ENCODE measurements at regions not wholly inside any gene's neighbourhood (a gene's known extent, or its start where the extent isn't known, plus 50 kb on each side); places are given as distances from the start of the nearest gene placed in this dataset.

- DNase-seq (ENCODE audit: low read depth) = no peak
- TF ChIP-seq CTCF (conservative IDR thresholded peaks at IDR 0.05; ENCODE audit: control insufficient read depth, insufficient read depth, low read depth, low read length) = no peak
- H3K4me3 ChIP-seq (ENCODE audit: control insufficient read depth, low read depth, low read length) = no peak overlapping the region
Observed at GRCh38 chr20:47419953-47420514, 63.5 kb upstream of the ZMYND8 start.

- TF ChIP-seq CTCF (conservative IDR thresholded peaks at IDR 0.05; ENCODE audit: control insufficient read depth, insufficient read depth, low read depth, low read length) = no peak
- H3K4me3 ChIP-seq (ENCODE audit: control insufficient read depth, low read depth, low read length) = no peak overlapping the region
- no peak for DNase-seq (ENCODE audit: low read depth)
Observed at GRCh38 chr20:47421076-47421475, 64.6 kb upstream of the ZMYND8 start.

GRCh38 chr20:47423586-47423985 is 67.1 kb upstream of the ZMYND8 start:
- no peak for TF ChIP-seq CTCF (conservative IDR thresholded peaks at IDR 0.05; ENCODE audit: control insufficient read depth, insufficient read depth, low read depth, low read length)
- no peak for DNase-seq (ENCODE audit: low read depth)
- H3K4me3 ChIP-seq (ENCODE audit: control insufficient read depth, low read depth, low read length) = no peak overlapping the region

- DNase-seq (ENCODE audit: low read depth) = no peak
- H3K4me3 ChIP-seq (ENCODE audit: control insufficient read depth, low read depth, low read length) = no peak overlapping the region
- TF ChIP-seq CTCF (conservative IDR thresholded peaks at IDR 0.05; ENCODE audit: control insufficient read depth, insufficient read depth, low read depth, low read length) = no peak
Observed at GRCh38 chr20:47427067-47427466, 70.6 kb upstream of the ZMYND8 start.

GRCh38 chr20:47427746-47428145 is 71.2 kb upstream of the ZMYND8 start:
- no peak for TF ChIP-seq CTCF (conservative IDR thresholded peaks at IDR 0.05; ENCODE audit: control insufficient read depth, insufficient read depth, low read depth, low read length)
- no peak for DNase-seq (ENCODE audit: low read depth)
- H3K4me3 ChIP-seq (ENCODE audit: control insufficient read depth, low read depth, low read length) = no peak overlapping the region

GRCh38 chr20:47428164-47428563 is 71.7 kb upstream of the ZMYND8 start:
- TF ChIP-seq CTCF (conservative IDR thresholded peaks at IDR 0.05; ENCODE audit: control insufficient read depth, insufficient read depth, low read depth, low read length) = no peak
- DNase-seq (ENCODE audit: low read depth) = no peak
- H3K4me3 ChIP-seq (ENCODE audit: control insufficient read depth, low read depth, low read length) = no peak overlapping the region

GRCh38 chr20:47428851-47429336 is 72.4 kb upstream of the ZMYND8 start:
- no peak for TF ChIP-seq CTCF (conservative IDR thresholded peaks at IDR 0.05; ENCODE audit: control insufficient read depth, insufficient read depth, low read depth, low read length)
- no peak for DNase-seq (ENCODE audit: low read depth)

More at GRCh38 chr20:47428851-47429336, 72.4 kb upstream of the ZMYND8 start:
- no peak overlapping the region for H3K4me3 ChIP-seq (ENCODE audit: control insufficient read depth, low read depth, low read length)

Data from fibroblast of mammary gland (primary cell).